CD4-positive, alpha-beta T cell treated with Interleukin-6 for 4 hours (primary cell): ENCODE measurements at regions not wholly inside any gene's neighbourhood (a gene's known extent, or its start where the extent isn't known, plus 50 kb on each side); places are given as distances from the start of the nearest gene placed in this dataset.

ENCODE experiments used
- DNase-seq: peaks from one replicate; pipeline ENCODE4 v3.0.0-alpha.2; 2020; ENCODE audit warnings: mixed read lengths

- DNase-seq: no peak
Observed at GRCh38 chr14:51518280-51518679, 133.4 kb upstream of the FRMD6 start.

GRCh38 chr14:51518711-51519110 is 133.0 kb upstream of the FRMD6 start:
- DNase-seq: no peak

GRCh38 chr14:51520087-51520486 is 131.6 kb upstream of the FRMD6 start:
- no peak for DNase-seq

- DNase-seq: no peak
Observed at GRCh38 chr14:51521764-51522163, 129.9 kb upstream of the FRMD6 start.

- no peak for DNase-seq
Observed at GRCh38 chr14:51523243-51523642, 128.5 kb upstream of the FRMD6 start.

- no peak for DNase-seq
Observed at GRCh38 chr14:51525739-51526138, 126.0 kb upstream of the FRMD6 start.

- no peak for DNase-seq
Observed at GRCh38 chr14:51527073-51527472, 124.6 kb upstream of the FRMD6 start.

- DNase-seq: no peak
Observed at GRCh38 chr14:51529736-51530135, 122.0 kb upstream of the FRMD6 start.

GRCh38 chr14:51533160-51533559 is 118.5 kb upstream of the FRMD6 start:
- DNase-seq: no peak

- DNase-seq: no peak
Observed at GRCh38 chr14:51533872-51534553, 117.7 kb upstream of the FRMD6 start.

- DNase-seq: no peak
Observed at GRCh38 chr14:51534610-51535011, 117.1 kb upstream of the FRMD6 start.

GRCh38 chr14:51535443-51536044 is 116.2 kb upstream of the FRMD6 start:
- DNase-seq: no peak

GRCh38 chr14:51538973-51539372 is 112.7 kb upstream of the FRMD6 start:
- no peak for DNase-seq

GRCh38 chr14:51539571-51540037 is 112.1 kb upstream of the FRMD6 start:
- DNase-seq: no peak

- DNase-seq: no peak
Observed at GRCh38 chr14:51540364-51540763, 111.3 kb upstream of the FRMD6 start.

- DNase-seq: no peak
Observed at GRCh38 chr14:51544471-51544870, 107.2 kb upstream of the FRMD6 start.

- no peak for DNase-seq
Observed at GRCh38 chr14:51544901-51545300, 106.8 kb upstream of the FRMD6 start.

- DNase-seq: no peak
Observed at GRCh38 chr14:51545396-51545795, 106.3 kb upstream of the FRMD6 start.

GRCh38 chr14:51546099-51546498 is 105.6 kb upstream of the FRMD6 start:
- DNase-seq: no peak

GRCh38 chr14:51546603-51547258 is 105.0 kb upstream of the FRMD6 start:
- DNase-seq: no peak

GRCh38 chr14:51547260-51547659 is 104.5 kb upstream of the FRMD6 start:
- DNase-seq: no peak

GRCh38 chr14:51547701-51548100 is 104.0 kb upstream of the FRMD6 start:
- DNase-seq: no peak

GRCh38 chr14:51548187-51548586 is 103.5 kb upstream of the FRMD6 start:
- no peak for DNase-seq

GRCh38 chr14:51550636-51551035 is 101.1 kb upstream of the FRMD6 start:
- DNase-seq: no peak
